PC-9 (cell line): ENCODE measurements at regions not wholly inside any gene's neighbourhood (a gene's known extent, or its start where the extent isn't known, plus 50 kb on each side); places are given as distances from the start of the nearest gene placed in this dataset.
"Not testable (repeated sequence)": the region's sequence is repeated elsewhere in the genome, so short reads cannot be mapped to it uniquely, and the experiment has no call there.

Experiments used
- BruUV-seq: library from RNA; stranded (reverse); fragments of 400-500 nt; replicated peaks from 2 replicates; lab custom pipeline; 2021; lab: Mats Ljungman, UMichigan
- CTCF ChIA-PET: fragments of 300-600 bp; sonication (Branson Sonifier 250); formaldehyde crosslinking; loops from one replicate; lab custom pipeline; 2022; ENCODE audit warnings: antibody characterized with exemption; lab: Charles Lee
- POLR2A ChIA-PET: fragments of 300-600 bp; sonication (Branson Sonifier 250); formaldehyde crosslinking; loops from one replicate; lab custom pipeline; 2022; ENCODE audit warnings: antibody characterized with exemption; ENCODE audit not compliant: unreplicated experiment; lab: Charles Lee
- DNase-seq, 2 experiments: peaks; one replicate each; pipeline versions ENCODE4 v3.0.0 to v3.0.0-alpha.2; 2015 to 2022; ENCODE audit warnings: mixed read lengths in 1 of 2
- H2AFZ ChIP-seq: fragments of 200-600 bp; sonication (generic); 2 replicates; pipeline ENCODE4 v1.8.1; 2017; ENCODE audit warnings: antibody characterized with exemption
- H3F3A ChIP-seq: fragments of 200-600 bp; sonication (generic); 2 replicates; pipeline ENCODE4 v1.8.1; 2017; ENCODE audit warnings: antibody characterized with exemption, mild to moderate bottlenecking, low read depth; ENCODE audit not compliant: insufficient read depth
- H3K27ac ChIP-seq: fragments of 200-600 bp; sonication (generic); 2 replicates; pipeline ENCODE4 v1.6.1; 2016; ENCODE audit warnings: mixed run types
- H3K27me3 ChIP-seq: fragments of 200-600 bp; sonication (generic); 2 replicates; pipeline ENCODE4 v1.6.1; 2016; ENCODE audit warnings: low read depth, mixed run types; ENCODE audit not compliant: insufficient read depth
- H3K36me3 ChIP-seq: fragments of 200-600 bp; sonication (generic); 2 replicates; pipeline ENCODE4 v1.6.1; 2016; ENCODE audit warnings: low read depth, mixed run types
- H3K4me1 ChIP-seq: fragments of 200-600 bp; sonication (generic); replicated peaks from 2 replicates; pipeline ENCODE4 v1.6.1; 2016; ENCODE audit warnings: mixed run types; ENCODE audit not compliant: insufficient read depth
- H3K4me2 ChIP-seq: fragments of 200-600 bp; sonication (generic); 2 replicates; pipeline ENCODE4 v1.6.1; 2017; ENCODE audit warnings: mixed run types
- H3K4me3 ChIP-seq: fragments of 200-600 bp; sonication (generic); 2 replicates; pipeline ENCODE4 v1.6.1; 2016; ENCODE audit warnings: mixed run types
- H3K79me2 ChIP-seq: fragments of 200-600 bp; sonication (generic); 2 replicates; pipeline ENCODE4 v1.6.1; 2017; ENCODE audit warnings: low read depth, mixed run types
- H3K9me2 ChIP-seq: fragments of 200-600 bp; sonication (generic); 2 replicates; pipeline ENCODE4 v1.8.1; 2017; ENCODE audit warnings: mild to moderate bottlenecking; ENCODE audit not compliant: insufficient read depth
- H3K9me3 ChIP-seq: fragments of 200-600 bp; sonication (generic); 2 replicates; pipeline ENCODE4 v1.8.1; 2016; ENCODE audit warnings: low read depth; ENCODE audit not compliant: insufficient read depth
- H4K20me1 ChIP-seq: fragments of 200-600 bp; sonication (generic); 2 replicates; pipeline ENCODE4 v1.8.1; 2017; ENCODE audit not compliant: insufficient read depth
- EZH2 ChIP-seq: fragments of 200-600 bp; sonication (generic); IDR thresholded peaks from 2 replicates; pipeline ENCODE4 v1.8.0; 2017; ENCODE audit warnings: antibody characterized with exemption, low read depth
- intact Hi-C: fragments of 100-400 bp; cut with micrococcal nuclease; formaldehyde crosslinking; loops from one replicate; pipeline ENCODE4 v1.10.0; 2022; ENCODE audit not compliant: unreplicated experiment
- TF ChIP-seq, protein P1 (sequence below): fragments of 200-600 bp; sonication (generic); conservative IDR thresholded peaks from 2 replicates; pipeline ENCODE4 v1.6.1; 2017; ENCODE audit warnings: mixed run types, antibody characterized with exemption, mild to moderate bottlenecking, moderate library complexity

- no TSS peak for BruUV-seq
Measured at GRCh38 chr3:170680593-170680992, 94.7 kb upstream of the SLC7A14 start.

GRCh38 chr3:170679190-170679589 is 93.3 kb upstream of the SLC7A14 start:
- Histone ChIP-seq H3K4me1 (no peaks in the 10 kb centered on the region), H3K9me2 (no peaks in the 10 kb centered on the region), H3K4me2 (no peak overlapping the region), H2AFZ (no peak overlapping the region), H3K9me3 (peaks cover 5% of the 10 kb centered on the region; the same call in 1 of the 2 replicates), H3K27ac (no peak overlapping the region), H3K36me3 (no peaks in the 10 kb centered on the region), H3K27me3 (no peaks in the 10 kb centered on the region), H4K20me1 (no peaks in the 10 kb centered on the region), H3K79me2 (no peaks in the 10 kb centered on the region), H3F3A (no peaks in the 10 kb centered on the region), H3K4me3 (no peak overlapping the region)
- BruUV-seq = no TSS peak
- intact Hi-C loops = no loop called here
- TF ChIP-seq, protein P1, sequence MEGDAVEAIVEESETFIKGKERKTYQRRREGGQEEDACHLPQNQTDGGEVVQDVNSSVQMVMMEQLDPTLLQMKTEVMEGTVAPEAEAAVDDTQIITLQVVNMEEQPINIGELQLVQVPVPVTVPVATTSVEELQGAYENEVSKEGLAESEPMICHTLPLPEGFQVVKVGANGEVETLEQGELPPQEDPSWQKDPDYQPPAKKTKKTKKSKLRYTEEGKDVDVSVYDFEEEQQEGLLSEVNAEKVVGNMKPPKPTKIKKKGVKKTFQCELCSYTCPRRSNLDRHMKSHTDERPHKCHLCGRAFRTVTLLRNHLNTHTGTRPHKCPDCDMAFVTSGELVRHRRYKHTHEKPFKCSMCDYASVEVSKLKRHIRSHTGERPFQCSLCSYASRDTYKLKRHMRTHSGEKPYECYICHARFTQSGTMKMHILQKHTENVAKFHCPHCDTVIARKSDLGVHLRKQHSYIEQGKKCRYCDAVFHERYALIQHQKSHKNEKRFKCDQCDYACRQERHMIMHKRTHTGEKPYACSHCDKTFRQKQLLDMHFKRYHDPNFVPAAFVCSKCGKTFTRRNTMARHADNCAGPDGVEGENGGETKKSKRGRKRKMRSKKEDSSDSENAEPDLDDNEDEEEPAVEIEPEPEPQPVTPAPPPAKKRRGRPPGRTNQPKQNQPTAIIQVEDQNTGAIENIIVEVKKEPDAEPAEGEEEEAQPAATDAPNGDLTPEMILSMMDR = no peak
- TF ChIP-seq EZH2 = no peak
- ChIA-PET POLR2A (no interaction called here), CTCF (no interaction called here)
- DNase-seq = peak; percentile 10 to 53

More at GRCh38 chr3:170680593-170680992, 94.7 kb upstream of the SLC7A14 start:
- no peak overlapping the region for H3K4me3 ChIP-seq
- H3K27ac ChIP-seq = no peak overlapping the region
- no peaks in the 10 kb centered on the region for H3K79me2 ChIP-seq
- no peak for DNase-seq
- H3K27me3 ChIP-seq = no peaks in the 10 kb centered on the region
- TF ChIP-seq, protein P1 = no peak
- TF ChIP-seq EZH2 = no peak
- no peak overlapping the region for H2AFZ ChIP-seq
- H3K4me2 ChIP-seq = no peak overlapping the region
- no peaks in the 10 kb centered on the region for H3F3A ChIP-seq
- no peaks in the 10 kb centered on the region for H4K20me1 ChIP-seq
- H3K9me2 ChIP-seq = no peaks in the 10 kb centered on the region
- ChIA-PET CTCF (no interaction called here), POLR2A (no interaction called here)
- H3K9me3 ChIP-seq = peaks cover 5% of the 10 kb centered on the region; the same call in 1 of the 2 replicates
- no peaks in the 10 kb centered on the region for H3K4me1 ChIP-seq
- no peaks in the 10 kb centered on the region for H3K36me3 ChIP-seq
- intact Hi-C loops = no loop called here

DNA sequence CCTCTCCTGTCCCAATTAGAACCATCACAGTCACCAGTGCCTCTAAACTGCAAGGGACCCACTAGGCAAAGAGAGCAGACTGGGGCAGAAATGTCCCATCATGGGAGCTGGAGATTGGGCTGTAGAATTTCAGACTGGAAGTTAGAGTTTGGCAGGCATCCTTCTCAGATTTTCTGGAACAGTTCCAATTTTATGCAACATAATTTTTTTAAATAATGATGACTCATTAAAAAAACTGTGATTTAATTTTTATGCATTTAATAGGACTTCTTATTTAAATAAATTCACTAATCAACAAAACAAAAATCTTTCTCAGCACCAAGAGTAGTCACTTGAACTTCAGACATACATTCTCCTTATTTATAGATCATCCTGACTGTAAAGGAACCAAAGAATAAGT is 84.6 kb upstream of the SLC7A14 start:
- Histone ChIP-seq H3F3A (no peaks in the 10 kb centered on the region), H3K4me1 (no peaks in the 10 kb centered on the region), H3K27ac (no peak overlapping the region), H3K36me3 (no peaks in the 10 kb centered on the region), H3K4me2 (no peak overlapping the region), H3K9me2 (no peaks in the 10 kb centered on the region), H3K9me3 (no peaks in the 10 kb centered on the region; the same call in 1 of the 2 replicates), H2AFZ (no peak overlapping the region), H3K4me3 (no peak overlapping the region), H3K27me3 (no peaks in the 10 kb centered on the region), H4K20me1 (no peaks in the 10 kb centered on the region), H3K79me2 (no peaks in the 10 kb centered on the region)
- ChIA-PET CTCF (no interaction called here), POLR2A (no interaction called here)
- no TSS peak for BruUV-seq
- no peak for TF ChIP-seq EZH2
- TF ChIP-seq, protein P1 = no peak
- DNase-seq = no peak
- intact Hi-C loops = no loop called here

DNA sequence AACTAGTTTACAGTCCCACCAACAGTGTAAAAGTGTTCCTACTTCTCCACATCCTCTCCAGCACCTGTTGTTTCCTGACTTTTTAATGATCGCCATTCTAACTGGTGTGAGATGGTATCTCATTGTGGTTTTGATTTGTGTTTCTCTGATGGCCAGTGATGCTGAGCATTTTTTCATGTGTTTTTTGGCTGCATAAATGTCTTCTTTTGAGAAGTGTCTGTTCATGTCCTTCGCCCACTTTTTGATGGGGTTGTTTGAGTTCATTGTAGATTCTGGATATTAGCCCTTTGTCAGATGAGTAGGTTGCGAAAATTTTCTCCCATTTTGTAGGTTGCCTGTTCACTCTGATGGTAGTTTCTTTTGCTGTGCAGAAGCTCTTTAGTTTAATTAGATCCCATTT is 77.1 kb upstream of the SLC7A14 start:
- BruUV-seq, H3K27me3 ChIP-seq, H3K27ac ChIP-seq, H3K4me3 ChIP-seq, H3K9me2 ChIP-seq, H4K20me1 ChIP-seq, H3K4me1 ChIP-seq, H3K4me2 ChIP-seq, H3K79me2 ChIP-seq, DNase-seq, H2AFZ ChIP-seq, POLR2A ChIA-PET, H3K9me3 ChIP-seq, H3K36me3 ChIP-seq, H3F3A ChIP-seq, intact Hi-C loops, CTCF ChIA-PET: not testable (repeated sequence)
